CD4-positive, alpha-beta T cell (primary cell): ENCODE measurements at regions not wholly inside any gene's neighbourhood (a gene's known extent, or its start where the extent isn't known, plus 50 kb on each side); places are given as distances from the start of the nearest gene placed in this dataset.

ENCODE experiments used
- ATAC-seq: fragments of 200-7000 bp; cut with Tn5 transposase; one replicate; pipeline ENCODE4 v1.10.0; 2022; ENCODE audit warnings: mild to moderate bottlenecking; ENCODE audit not compliant: poor library complexity
- CTCF ChIA-PET: fragments of 350-600 bp; sonication (Branson Sonifier 250); formaldehyde crosslinking; loops from one replicate; lab custom pipeline; 2021; ENCODE audit warnings: antibody characterized with exemption, inconsistent platforms; lab: Charles Lee
- POLR2A ChIA-PET: fragments of 350-600 bp; sonication (Branson Sonifier 250); formaldehyde crosslinking; loops from one replicate; lab custom pipeline; 2021; ENCODE audit warnings: antibody characterized with exemption, inconsistent platforms; lab: Charles Lee
- DNase-seq, 14 experiments: peaks; one replicate each; pipeline ENCODE4 v3.0.0-alpha.2; 2013 to 2020; ENCODE audit warnings: mixed read lengths in 2 of 14
- H3K27ac ChIP-seq, 2 donors: one replicate each; pipeline versions ENCODE4 v1.5.1 to v1.7.0; 2013; ENCODE audit warnings: low read length in 2 of 2, low read depth in 1 of 2, mild to moderate bottlenecking in 1 of 2
- H3K27me3 ChIP-seq, 2 experiments: 1 replicate in 1 of 2; 2 replicates in 1 of 2; pipeline versions ENCODE4 v1.6.1 to v1.7.0; 2013; ENCODE audit warnings: low read length in 2 of 2, control low read depth in 1 of 2, mild to moderate bottlenecking in 1 of 2, moderate library complexity in 1 of 2; ENCODE audit not compliant: insufficient read depth in 2 of 2, control insufficient read depth in 1 of 2
- H3K36me3 ChIP-seq: one replicate; pipeline ENCODE4 v1.6.1; 2013; ENCODE audit warnings: low read length, control low read depth; ENCODE audit not compliant: insufficient read depth
- H3K4me1 ChIP-seq: one replicate; pipeline ENCODE4 v1.6.1; 2013; ENCODE audit warnings: low read length, control low read depth; ENCODE audit not compliant: insufficient read depth
- H3K4me3 ChIP-seq: one replicate; pipeline ENCODE4 v1.5.1; 2013; ENCODE audit warnings: mild to moderate bottlenecking, low read length, moderate library complexity
- H3K9me3 ChIP-seq, 2 experiments: 1 replicate in 1 of 2; 2 replicates in 1 of 2; pipeline versions ENCODE4 v1.6.1 to v1.7.0; 2013; ENCODE audit warnings: low read length in 2 of 2, mild to moderate bottlenecking in 2 of 2, control low read depth in 1 of 2, moderate library complexity in 1 of 2; ENCODE audit not compliant: control insufficient read depth in 1 of 2, insufficient read depth in 1 of 2
- H3K27ac Mint-ChIP-seq: one replicate; pipeline ENCODE4 v1.8.0; 2020; ENCODE audit warnings: mixed read lengths
- H3K27me3 Mint-ChIP-seq: one replicate; pipeline ENCODE4 v1.8.0; 2021; ENCODE audit warnings: mixed read lengths
- H3K36me3 Mint-ChIP-seq: one replicate; pipeline ENCODE4 v1.8.0; 2021; ENCODE audit warnings: low read depth, mixed read lengths
- H3K4me1 Mint-ChIP-seq: one replicate; pipeline ENCODE4 v1.8.0; 2021; ENCODE audit warnings: low read depth, mixed read lengths
- H3K4me3 Mint-ChIP-seq: one replicate; pipeline ENCODE4 v1.8.0; 2020; ENCODE audit warnings: mild to moderate bottlenecking, mixed read lengths
- H3K9me3 Mint-ChIP-seq: one replicate; pipeline ENCODE4 v1.8.0; 2020; ENCODE audit warnings: mixed read lengths
- intact Hi-C, 2 experiments: fragments of 100-400 bp; cut with DNase I in 1 of 2; cut with micrococcal nuclease in 1 of 2; formaldehyde crosslinking; loops; one replicate each; pipeline versions ENCODE4 v1.15.1 to v1.9.0; 2023 to 2025; cut with DNase I, micrococcal nuclease
- TF ChIP-seq, protein P1 (sequence below): fragments of 200-600 bp; IDR thresholded peaks from one replicate; pipeline ENCODE4 v1.8.0; 2022; ENCODE audit warnings: antibody characterized with exemption, mild to moderate bottlenecking

- no peak overlapping the region for H3K27ac Mint-ChIP-seq
- H3K27me3 Mint-ChIP-seq: peaks cover 49% of the 10 kb centered on the region
- DNase-seq: no peak
- H3K4me1 Mint-ChIP-seq: no peaks in the 10 kb centered on the region
- TF ChIP-seq, protein P1, sequence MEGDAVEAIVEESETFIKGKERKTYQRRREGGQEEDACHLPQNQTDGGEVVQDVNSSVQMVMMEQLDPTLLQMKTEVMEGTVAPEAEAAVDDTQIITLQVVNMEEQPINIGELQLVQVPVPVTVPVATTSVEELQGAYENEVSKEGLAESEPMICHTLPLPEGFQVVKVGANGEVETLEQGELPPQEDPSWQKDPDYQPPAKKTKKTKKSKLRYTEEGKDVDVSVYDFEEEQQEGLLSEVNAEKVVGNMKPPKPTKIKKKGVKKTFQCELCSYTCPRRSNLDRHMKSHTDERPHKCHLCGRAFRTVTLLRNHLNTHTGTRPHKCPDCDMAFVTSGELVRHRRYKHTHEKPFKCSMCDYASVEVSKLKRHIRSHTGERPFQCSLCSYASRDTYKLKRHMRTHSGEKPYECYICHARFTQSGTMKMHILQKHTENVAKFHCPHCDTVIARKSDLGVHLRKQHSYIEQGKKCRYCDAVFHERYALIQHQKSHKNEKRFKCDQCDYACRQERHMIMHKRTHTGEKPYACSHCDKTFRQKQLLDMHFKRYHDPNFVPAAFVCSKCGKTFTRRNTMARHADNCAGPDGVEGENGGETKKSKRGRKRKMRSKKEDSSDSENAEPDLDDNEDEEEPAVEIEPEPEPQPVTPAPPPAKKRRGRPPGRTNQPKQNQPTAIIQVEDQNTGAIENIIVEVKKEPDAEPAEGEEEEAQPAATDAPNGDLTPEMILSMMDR: no peak
- H3K4me3 Mint-ChIP-seq: no peak overlapping the region
- H3K27ac ChIP-seq: no peak overlapping the region
- ChIA-PET POLR2A (no interaction called here), CTCF (no interaction called here)
- peaks cover 3 to 4% of the 10 kb centered on the region in 2 experiments for H3K27me3 ChIP-seq
- no peaks in the 10 kb centered on the region for H3K36me3 Mint-ChIP-seq
- no peaks in the 10 kb centered on the region for H3K9me3 ChIP-seq
- no peak overlapping the region for H3K4me3 ChIP-seq
- no peaks in the 10 kb centered on the region for H3K4me1 ChIP-seq
- no peaks in the 10 kb centered on the region for H3K36me3 ChIP-seq
- H3K9me3 Mint-ChIP-seq: no peaks in the 10 kb centered on the region
- intact Hi-C loops: no loop called here
- no peak for ATAC-seq
Observed at GRCh38 chr15:72850833-72851232, 67.3 kb upstream of the ADPGK start.

DNA sequence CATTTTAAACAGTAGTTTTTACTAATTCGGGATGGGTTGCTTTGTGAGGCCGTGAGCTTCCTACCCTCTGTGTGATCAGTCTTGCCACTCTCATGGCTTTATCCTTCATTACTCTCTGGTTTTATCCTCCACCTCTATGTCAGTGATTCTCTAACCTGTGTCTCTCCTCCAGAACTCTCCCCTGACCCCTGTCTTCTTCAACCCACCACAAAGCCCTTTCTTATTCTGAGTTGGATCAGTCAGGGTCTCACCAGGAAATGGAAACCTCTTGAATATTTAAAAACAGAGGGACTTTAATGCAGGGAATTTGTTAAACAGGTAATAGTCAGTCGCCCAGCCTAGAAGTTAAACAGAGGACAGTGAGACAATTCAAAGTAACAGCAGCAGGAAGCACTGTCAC is 64.2 kb upstream of the ADPGK start:
- Mint-ChIP-seq H3K4me3 (no peak overlapping the region), H3K36me3 (no peaks in the 10 kb centered on the region), H3K4me1 (no peaks in the 10 kb centered on the region), H3K27ac (no peak overlapping the region), H3K9me3 (no peaks in the 10 kb centered on the region), H3K27me3 (peaks cover 48% of the 10 kb centered on the region)
- ChIA-PET CTCF (no interaction called here), POLR2A (no interaction called here)
- Histone ChIP-seq H3K36me3 (no peaks in the 10 kb centered on the region), H3K9me3 (no peaks in the 10 kb centered on the region), H3K4me3 (no peak overlapping the region), H3K4me1 (peaks cover 5% of the 10 kb centered on the region), H3K27ac (no peak overlapping the region), H3K27me3 (peaks cover 3 to 4% of the 10 kb centered on the region in 2 experiments)
- ATAC-seq (no peak), DNase-seq (no peak)
- intact Hi-C loops: no loop called here
- TF ChIP-seq, protein P1: no peak

DNA sequence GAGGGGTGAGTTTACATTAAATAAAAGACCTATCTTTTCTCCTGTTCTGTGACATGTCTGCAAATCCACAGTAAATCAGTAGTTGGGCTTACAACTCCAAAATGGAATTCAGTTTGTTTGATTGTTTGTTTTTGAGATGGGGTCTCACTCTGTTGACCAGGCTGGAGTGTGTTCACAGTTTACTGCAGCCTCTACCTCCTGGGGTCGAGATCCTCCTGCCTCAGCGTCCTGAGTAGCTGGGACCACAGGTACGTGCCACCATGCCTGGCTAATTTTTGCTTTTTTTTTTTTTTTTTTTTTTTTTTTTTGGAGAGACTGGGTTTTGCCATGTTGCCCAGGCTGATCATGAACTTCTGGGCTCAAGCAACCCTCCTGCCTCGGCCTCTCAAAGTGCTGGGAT is 63.5 kb upstream of the ADPGK start:
- Histone ChIP-seq H3K4me1 (peaks cover 5% of the 10 kb centered on the region), H3K4me3 (no peak overlapping the region), H3K27ac (no peak overlapping the region), H3K36me3 (no peaks in the 10 kb centered on the region), H3K27me3 (peaks cover 3 to 4% of the 10 kb centered on the region in 2 experiments), H3K9me3 (no peaks in the 10 kb centered on the region)
- Mint-ChIP-seq H3K4me1 (no peaks in the 10 kb centered on the region), H3K4me3 (no peak overlapping the region), H3K27me3 (peaks cover 48% of the 10 kb centered on the region), H3K27ac (no peak overlapping the region), H3K9me3 (no peaks in the 10 kb centered on the region), H3K36me3 (no peaks in the 10 kb centered on the region)
- intact Hi-C loops: no loop called here
- POLR2A ChIA-PET: no interaction called here
- DNase-seq (no peak), ATAC-seq (no peak)
- CTCF ChIA-PET: no interaction called here
- TF ChIP-seq, protein P1: no peak
